ENCODE measurements at regions not wholly inside any gene's neighbourhood (a gene's known extent, or its start where the extent isn't known, plus 50 kb on each side); places are given as distances from the start of the nearest gene placed in this dataset.

DNA sequence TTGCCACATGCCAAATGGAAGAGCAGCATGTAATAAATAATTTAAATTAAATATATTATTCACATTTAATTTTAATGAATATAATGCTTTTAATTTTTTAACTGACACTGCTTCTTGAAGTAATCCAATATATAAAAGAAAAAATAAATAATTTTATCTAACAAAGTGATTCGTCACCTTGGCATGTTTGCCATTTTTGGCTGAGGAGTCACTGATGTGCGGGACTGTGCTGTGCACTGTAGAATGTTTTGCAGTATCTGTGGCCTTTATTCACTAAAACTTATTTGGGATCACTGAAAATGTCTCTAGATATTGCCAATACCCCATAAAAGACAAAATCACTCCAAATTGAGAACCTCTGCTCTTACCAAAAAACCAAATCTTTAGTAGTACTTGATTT lies 807.8 kb downstream of the BRINP3 start (continued):
- TF ChIP-seq, protein P1, sequence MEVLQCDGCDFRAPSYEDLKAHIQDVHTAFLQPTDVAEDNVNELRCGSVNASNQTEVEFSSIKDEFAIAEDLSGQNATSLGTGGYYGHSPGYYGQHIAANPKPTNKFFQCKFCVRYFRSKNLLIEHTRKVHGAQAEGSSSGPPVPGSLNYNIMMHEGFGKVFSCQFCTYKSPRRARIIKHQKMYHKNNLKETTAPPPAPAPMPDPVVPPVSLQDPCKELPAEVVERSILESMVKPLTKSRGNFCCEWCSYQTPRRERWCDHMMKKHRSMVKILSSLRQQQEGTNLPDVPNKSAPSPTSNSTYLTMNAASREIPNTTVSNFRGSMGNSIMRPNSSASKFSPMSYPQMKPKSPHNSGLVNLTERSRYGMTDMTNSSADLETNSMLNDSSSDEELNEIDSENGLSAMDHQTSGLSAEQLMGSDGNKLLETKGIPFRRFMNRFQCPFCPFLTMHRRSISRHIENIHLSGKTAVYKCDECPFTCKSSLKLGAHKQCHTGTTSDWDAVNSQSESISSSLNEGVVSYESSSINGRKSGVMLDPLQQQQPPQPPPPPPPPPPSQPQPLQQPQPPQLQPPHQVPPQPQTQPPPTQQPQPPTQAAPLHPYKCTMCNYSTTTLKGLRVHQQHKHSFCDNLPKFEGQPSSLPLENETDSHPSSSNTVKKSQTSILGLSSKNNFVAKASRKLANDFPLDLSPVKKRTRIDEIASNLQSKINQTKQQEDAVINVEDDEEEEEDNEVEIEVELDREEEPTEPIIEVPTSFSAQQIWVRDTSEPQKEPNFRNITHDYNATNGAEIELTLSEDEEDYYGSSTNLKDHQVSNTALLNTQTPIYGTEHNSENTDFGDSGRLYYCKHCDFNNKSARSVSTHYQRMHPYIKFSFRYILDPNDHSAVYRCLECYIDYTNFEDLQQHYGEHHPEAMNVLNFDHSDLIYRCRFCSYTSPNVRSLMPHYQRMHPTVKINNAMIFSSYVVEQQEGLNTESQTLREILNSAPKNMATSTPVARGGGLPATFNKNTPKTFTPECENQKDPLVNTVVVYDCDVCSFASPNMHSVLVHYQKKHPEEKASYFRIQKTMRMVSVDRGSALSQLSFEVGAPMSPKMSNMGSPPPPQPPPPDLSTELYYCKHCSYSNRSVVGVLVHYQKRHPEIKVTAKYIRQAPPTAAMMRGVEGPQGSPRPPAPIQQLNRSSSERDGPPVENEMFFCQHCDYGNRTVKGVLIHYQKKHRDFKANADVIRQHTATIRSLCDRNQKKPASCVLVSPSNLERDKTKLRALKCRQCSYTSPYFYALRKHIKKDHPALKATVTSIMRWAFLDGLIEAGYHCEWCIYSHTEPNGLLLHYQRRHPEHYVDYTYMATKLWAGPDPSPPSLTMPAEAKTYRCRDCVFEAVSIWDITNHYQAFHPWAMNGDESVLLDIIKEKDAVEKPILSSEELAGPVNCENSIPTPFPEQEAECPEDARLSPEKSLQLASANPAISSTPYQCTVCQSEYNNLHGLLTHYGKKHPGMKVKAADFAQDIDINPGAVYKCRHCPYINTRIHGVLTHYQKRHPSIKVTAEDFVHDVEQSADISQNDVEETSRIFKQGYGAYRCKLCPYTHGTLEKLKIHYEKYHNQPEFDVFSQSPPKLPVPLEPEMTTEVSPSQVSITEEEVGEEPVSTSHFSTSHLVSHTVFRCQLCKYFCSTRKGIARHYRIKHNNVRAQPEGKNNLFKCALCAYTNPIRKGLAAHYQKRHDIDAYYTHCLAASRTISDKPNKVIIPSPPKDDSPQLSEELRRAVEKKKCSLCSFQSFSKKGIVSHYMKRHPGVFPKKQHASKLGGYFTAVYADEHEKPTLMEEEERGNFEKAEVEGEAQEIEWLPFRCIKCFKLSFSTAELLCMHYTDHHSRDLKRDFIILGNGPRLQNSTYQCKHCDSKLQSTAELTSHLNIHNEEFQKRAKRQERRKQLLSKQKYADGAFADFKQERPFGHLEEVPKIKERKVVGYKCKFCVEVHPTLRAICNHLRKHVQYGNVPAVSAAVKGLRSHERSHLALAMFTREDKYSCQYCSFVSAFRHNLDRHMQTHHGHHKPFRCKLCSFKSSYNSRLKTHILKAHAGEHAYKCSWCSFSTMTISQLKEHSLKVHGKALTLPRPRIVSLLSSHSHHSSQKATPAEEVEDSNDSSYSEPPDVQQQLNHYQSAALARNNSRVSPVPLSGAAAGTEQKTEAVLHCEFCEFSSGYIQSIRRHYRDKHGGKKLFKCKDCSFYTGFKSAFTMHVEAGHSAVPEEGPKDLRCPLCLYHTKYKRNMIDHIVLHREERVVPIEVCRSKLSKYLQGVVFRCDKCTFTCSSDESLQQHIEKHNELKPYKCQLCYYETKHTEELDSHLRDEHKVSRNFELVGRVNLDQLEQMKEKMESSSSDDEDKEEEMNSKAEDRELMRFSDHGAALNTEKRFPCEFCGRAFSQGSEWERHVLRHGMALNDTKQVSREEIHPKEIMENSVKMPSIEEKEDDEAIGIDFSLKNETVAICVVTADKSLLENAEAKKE (CRISPR knock-in tag; IDR thresholded peaks at IDR 0.05), result no peak
- TF ChIP-seq, protein P2, sequence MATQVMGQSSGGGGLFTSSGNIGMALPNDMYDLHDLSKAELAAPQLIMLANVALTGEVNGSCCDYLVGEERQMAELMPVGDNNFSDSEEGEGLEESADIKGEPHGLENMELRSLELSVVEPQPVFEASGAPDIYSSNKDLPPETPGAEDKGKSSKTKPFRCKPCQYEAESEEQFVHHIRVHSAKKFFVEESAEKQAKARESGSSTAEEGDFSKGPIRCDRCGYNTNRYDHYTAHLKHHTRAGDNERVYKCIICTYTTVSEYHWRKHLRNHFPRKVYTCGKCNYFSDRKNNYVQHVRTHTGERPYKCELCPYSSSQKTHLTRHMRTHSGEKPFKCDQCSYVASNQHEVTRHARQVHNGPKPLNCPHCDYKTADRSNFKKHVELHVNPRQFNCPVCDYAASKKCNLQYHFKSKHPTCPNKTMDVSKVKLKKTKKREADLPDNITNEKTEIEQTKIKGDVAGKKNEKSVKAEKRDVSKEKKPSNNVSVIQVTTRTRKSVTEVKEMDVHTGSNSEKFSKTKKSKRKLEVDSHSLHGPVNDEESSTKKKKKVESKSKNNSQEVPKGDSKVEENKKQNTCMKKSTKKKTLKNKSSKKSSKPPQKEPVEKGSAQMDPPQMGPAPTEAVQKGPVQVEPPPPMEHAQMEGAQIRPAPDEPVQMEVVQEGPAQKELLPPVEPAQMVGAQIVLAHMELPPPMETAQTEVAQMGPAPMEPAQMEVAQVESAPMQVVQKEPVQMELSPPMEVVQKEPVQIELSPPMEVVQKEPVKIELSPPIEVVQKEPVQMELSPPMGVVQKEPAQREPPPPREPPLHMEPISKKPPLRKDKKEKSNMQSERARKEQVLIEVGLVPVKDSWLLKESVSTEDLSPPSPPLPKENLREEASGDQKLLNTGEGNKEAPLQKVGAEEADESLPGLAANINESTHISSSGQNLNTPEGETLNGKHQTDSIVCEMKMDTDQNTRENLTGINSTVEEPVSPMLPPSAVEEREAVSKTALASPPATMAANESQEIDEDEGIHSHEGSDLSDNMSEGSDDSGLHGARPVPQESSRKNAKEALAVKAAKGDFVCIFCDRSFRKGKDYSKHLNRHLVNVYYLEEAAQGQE (IDR thresholded peaks at IDR 0.05; ENCODE audit: unreplicated experiment), result no peak
- no peak for TF ChIP-seq EZH2 (IDR thresholded peaks at IDR 0.05; ENCODE audit: low read depth, unreplicated experiment)
- TF ChIP-seq ZNF331 (CRISPR knock-in tag; IDR thresholded peaks at IDR 0.05; ENCODE audit: low read depth), result no peak
- TF ChIP-seq EZH2phosphoT487 (IDR thresholded peaks at IDR 0.05; ENCODE audit: unreplicated experiment), result no peak

DNA sequence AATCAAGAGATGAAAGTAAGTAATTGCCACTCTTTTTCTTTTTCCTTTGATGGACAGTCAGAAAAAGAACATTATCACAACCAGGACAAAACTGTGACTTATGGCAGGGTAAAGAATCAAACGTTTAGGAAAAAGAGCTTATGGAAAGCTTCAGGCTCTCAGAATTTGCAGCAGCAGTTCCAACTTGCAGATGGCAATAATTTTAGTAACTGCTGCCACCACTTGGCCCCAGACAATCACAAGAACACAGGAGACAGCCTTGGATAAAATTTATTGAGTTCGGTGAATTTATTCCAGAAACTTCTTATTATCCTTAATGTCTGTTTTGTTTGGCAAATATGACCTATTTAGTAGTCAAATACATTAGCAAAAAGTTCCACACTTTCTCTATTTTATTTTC lies 804.4 kb downstream of the BRINP3 start:
- H3K36me3 ChIP-seq (ENCODE audit: insufficient read depth), result no peaks in the 10 kb centered on the region
- no peaks in the 10 kb centered on the region for H3K4me1 Mint-ChIP-seq
- no peaks in the 10 kb centered on the region for H3K27me3 Mint-ChIP-seq (ENCODE audit: insufficient read depth, low read depth, poor library complexity)
- H3K9me2 ChIP-seq (ENCODE audit: insufficient read depth), result no peaks in the 10 kb centered on the region
- H3K36me3 Mint-ChIP-seq (ENCODE audit: low read depth), result no peaks in the 10 kb centered on the region
- H3K27ac ChIP-seq (ENCODE audit: low read depth), result no peak overlapping the region
- no peak overlapping the region for H3K27ac Mint-ChIP-seq
- no peak overlapping the region for H3K4me2 ChIP-seq
- ATAC-seq (no peak), DNase-seq (ENCODE audit: low spot score) (no peak)
- H2AFZ ChIP-seq, result no peak overlapping the region
- H3K4me3 Mint-ChIP-seq, result no peak overlapping the region
- no peaks in the 10 kb centered on the region for H3K79me2 ChIP-seq (replicated peaks; ENCODE audit: insufficient read depth)
- no peaks in the 10 kb centered on the region for H4K20me1 ChIP-seq (replicated peaks; ENCODE audit: insufficient read depth)
- no peaks in the 10 kb centered on the region for H3K9me3 Mint-ChIP-seq
- H3F3A ChIP-seq (replicated peaks; ENCODE audit: low read depth), result no peaks in the 10 kb centered on the region
- no peaks in the 10 kb centered on the region for H3K27me3 ChIP-seq (ENCODE audit: insufficient read depth)
- H3K4me3 ChIP-seq, result no peak overlapping the region
- no peaks in the 10 kb centered on the region for H3K4me1 ChIP-seq (ENCODE audit: insufficient read depth)
- TF ChIP-seq, protein P3, sequence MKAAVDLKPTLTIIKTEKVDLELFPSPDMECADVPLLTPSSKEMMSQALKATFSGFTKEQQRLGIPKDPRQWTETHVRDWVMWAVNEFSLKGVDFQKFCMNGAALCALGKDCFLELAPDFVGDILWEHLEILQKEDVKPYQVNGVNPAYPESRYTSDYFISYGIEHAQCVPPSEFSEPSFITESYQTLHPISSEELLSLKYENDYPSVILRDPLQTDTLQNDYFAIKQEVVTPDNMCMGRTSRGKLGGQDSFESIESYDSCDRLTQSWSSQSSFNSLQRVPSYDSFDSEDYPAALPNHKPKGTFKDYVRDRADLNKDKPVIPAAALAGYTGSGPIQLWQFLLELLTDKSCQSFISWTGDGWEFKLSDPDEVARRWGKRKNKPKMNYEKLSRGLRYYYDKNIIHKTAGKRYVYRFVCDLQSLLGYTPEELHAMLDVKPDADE (IDR thresholded peaks at IDR 0.05), result no peak
- TF ChIP-seq ZNF331 (CRISPR knock-in tag; IDR thresholded peaks at IDR 0.05; ENCODE audit: low read depth), result no peak
- TF ChIP-seq ZNF114 (CRISPR knock-in tag; IDR thresholded peaks at IDR 0.05), result no peak

Data from GM23338 (cell line).